A673 (cell line): ENCODE measurements at regions not wholly inside any gene's neighbourhood (a gene's known extent, or its start where the extent isn't known, plus 50 kb on each side); places are given as distances from the start of the nearest gene placed in this dataset.

Experiments used
- BruUV-seq: library from RNA; stranded (reverse); fragments of 400-500 nt; replicated peaks from 2 replicates; lab custom pipeline; 2021; lab: Mats Ljungman, UMichigan
- CTCF ChIA-PET: fragments of 300-600 bp; sonication (Branson Sonifier 250); formaldehyde crosslinking; loops from one replicate; lab custom pipeline; 2022; ENCODE audit warnings: antibody characterized with exemption; lab: Charles Lee
- POLR2A ChIA-PET: fragments of 300-600 bp; sonication (Branson Sonifier 250); formaldehyde crosslinking; loops from one replicate; lab custom pipeline; 2022; ENCODE audit warnings: antibody characterized with exemption; ENCODE audit not compliant: low non-redundant PET; lab: Charles Lee
- DNase-seq: peaks from one replicate; pipeline ENCODE4 v3.0.0-alpha.2; 2015; ENCODE audit warnings: low spot score
- H3K27ac ChIP-seq: fragments of 200-600 bp; sonication (generic); 2 replicates; pipeline ENCODE4 v1.5.1; 2016; ENCODE audit warnings: mixed run types, low read depth, mild to moderate bottlenecking, mixed read lengths, antibody characterized with exemption, low read length; ENCODE audit not compliant: poor library complexity, severe bottlenecking
- H3K27me3 ChIP-seq: fragments of 200-600 bp; sonication (generic); replicated peaks from 2 replicates; pipeline ENCODE4 v1.6.1; 2017; ENCODE audit warnings: mixed run types, low read depth, mild to moderate bottlenecking, mixed read lengths, antibody characterized with exemption, low read length; ENCODE audit not compliant: insufficient read depth, poor library complexity
- H3K36me3 ChIP-seq: fragments of 200-600 bp; sonication (generic); 2 replicates; pipeline ENCODE4 v1.6.1; 2016; ENCODE audit warnings: mixed run types, mild to moderate bottlenecking, mixed read lengths, antibody characterized with exemption, low read length; ENCODE audit not compliant: insufficient read depth, poor library complexity, severe bottlenecking
- H3K4me1 ChIP-seq: fragments of 200-600 bp; sonication (generic); 2 replicates; pipeline ENCODE4 v1.6.1; 2017; ENCODE audit warnings: mixed run types, mild to moderate bottlenecking, mixed read lengths, antibody characterized with exemption, low read length; ENCODE audit not compliant: insufficient read depth, poor library complexity, severe bottlenecking
- H3K4me3 ChIP-seq: fragments of 200-600 bp; sonication (generic); 2 replicates; pipeline ENCODE4 v1.5.1; 2016; ENCODE audit warnings: low read depth, mixed run types, mild to moderate bottlenecking, mixed read lengths, low read length; ENCODE audit not compliant: poor library complexity, severe bottlenecking
- H3K9me3 ChIP-seq: fragments of 200-600 bp; sonication (generic); 2 replicates; pipeline ENCODE4 v1.6.1; 2016; ENCODE audit warnings: mixed run types, low read depth, mild to moderate bottlenecking, mixed read lengths, antibody characterized with exemption, low read length; ENCODE audit not compliant: poor library complexity, severe bottlenecking
- EZH2 ChIP-seq: fragments of 200-600 bp; sonication (generic); IDR thresholded peaks from 2 replicates; pipeline ENCODE4 v1.6.1; 2017; ENCODE audit warnings: borderline replicate concordance, low read depth, mild to moderate bottlenecking, mixed read lengths, antibody characterized with exemption, low read length; ENCODE audit not compliant: poor library complexity, severe bottlenecking
- intact Hi-C: fragments of 100-400 bp; cut with micrococcal nuclease; formaldehyde crosslinking; loops from one replicate; pipeline ENCODE4 v1.10.0; 2022; ENCODE audit not compliant: unreplicated experiment
- TF ChIP-seq, protein P1 (sequence below): fragments of 300-800, 200-600 bp; sonication (generic); conservative IDR thresholded peaks from 2 replicates; pipeline ENCODE4 v1.5.1; 2017; ENCODE audit warnings: low read depth, mild to moderate bottlenecking, antibody characterized with exemption, low read length, moderate library complexity, mixed read lengths

DNA sequence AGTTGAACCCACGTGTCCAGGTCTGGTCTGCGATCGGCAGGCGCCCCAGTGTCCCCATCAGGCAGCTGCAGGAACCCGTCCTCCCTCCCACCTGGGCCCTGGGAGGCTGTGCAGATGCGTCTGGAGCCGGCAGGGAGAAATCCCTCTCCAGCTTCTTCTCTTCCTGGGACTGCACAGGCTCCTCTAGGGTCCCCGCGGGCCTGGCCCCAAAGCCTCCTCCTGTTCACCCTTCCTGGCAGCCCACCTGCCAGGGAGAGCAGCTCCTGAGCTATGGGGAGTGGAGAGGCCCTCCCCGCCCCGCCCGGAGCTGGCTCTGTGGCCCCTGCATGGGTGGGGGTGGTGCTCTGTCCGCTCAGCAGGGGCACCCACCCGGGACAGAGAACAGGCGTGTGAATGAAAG lies 179.2 kb upstream of the ALKAL2 start:
- Histone ChIP-seq H3K4me1 (peaks cover 9% of the 10 kb centered on the region), H3K9me3 (no peaks in the 10 kb centered on the region), H3K36me3 (no peaks in the 10 kb centered on the region), H3K27me3 (peaks cover 36% of the 10 kb centered on the region), H3K27ac (no peak overlapping the region), H3K4me3 (no peak overlapping the region)
- ChIA-PET POLR2A (no interaction called here), CTCF (no interaction called here)
- no TSS peak for BruUV-seq
- TF ChIP-seq EZH2 = no peak
- TF ChIP-seq, protein P1, sequence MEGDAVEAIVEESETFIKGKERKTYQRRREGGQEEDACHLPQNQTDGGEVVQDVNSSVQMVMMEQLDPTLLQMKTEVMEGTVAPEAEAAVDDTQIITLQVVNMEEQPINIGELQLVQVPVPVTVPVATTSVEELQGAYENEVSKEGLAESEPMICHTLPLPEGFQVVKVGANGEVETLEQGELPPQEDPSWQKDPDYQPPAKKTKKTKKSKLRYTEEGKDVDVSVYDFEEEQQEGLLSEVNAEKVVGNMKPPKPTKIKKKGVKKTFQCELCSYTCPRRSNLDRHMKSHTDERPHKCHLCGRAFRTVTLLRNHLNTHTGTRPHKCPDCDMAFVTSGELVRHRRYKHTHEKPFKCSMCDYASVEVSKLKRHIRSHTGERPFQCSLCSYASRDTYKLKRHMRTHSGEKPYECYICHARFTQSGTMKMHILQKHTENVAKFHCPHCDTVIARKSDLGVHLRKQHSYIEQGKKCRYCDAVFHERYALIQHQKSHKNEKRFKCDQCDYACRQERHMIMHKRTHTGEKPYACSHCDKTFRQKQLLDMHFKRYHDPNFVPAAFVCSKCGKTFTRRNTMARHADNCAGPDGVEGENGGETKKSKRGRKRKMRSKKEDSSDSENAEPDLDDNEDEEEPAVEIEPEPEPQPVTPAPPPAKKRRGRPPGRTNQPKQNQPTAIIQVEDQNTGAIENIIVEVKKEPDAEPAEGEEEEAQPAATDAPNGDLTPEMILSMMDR = no peak
- no peak for DNase-seq
- intact Hi-C loops = no loop called here

DNA sequence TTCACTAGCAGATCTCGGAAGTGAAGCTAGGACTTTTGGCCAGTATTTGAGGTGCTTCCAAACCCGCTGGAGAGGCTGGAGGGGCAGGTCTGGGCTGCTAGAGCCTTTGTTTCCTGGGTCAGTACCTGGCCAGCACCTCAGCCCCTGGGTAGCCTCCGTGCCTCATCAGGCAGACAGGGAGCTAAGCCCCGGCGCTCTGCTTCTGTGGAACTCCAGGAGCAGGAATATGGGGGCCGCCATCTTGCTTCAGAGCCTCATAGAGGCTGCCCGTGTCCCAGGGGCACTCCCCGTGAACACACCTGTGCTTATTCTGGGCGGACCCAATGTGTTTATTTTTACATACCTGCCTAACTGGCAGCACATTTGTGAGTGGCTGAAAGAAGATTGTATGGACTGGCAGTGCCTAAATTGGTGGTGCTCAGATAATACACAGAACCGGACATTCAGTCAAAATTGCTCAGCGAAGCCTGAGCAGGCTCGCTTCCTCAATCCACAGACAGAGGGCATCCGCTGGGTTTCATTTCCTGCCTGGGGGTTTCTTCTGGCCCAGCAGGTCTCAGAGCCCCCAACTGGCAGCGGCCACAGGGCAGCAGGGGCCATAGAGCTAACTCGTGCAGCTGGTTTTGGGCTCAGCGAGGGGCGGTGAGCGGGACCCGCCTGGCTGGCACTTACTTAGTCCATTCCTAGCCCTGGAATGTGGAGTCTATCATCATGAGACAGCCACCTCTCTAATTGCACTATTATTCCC lies 176.8 kb upstream of the ALKAL2 start:
- Histone ChIP-seq H3K27ac (no peak overlapping the region), H3K9me3 (no peaks in the 10 kb centered on the region), H3K4me3 (no peak overlapping the region), H3K27me3 (peaks cover 44% of the 10 kb centered on the region), H3K36me3 (no peaks in the 10 kb centered on the region), H3K4me1 (peaks cover 9% of the 10 kb centered on the region)
- CTCF ChIA-PET = no interaction called here
- no peak for DNase-seq
- POLR2A ChIA-PET = no interaction called here
- BruUV-seq = no TSS peak
- intact Hi-C loops = no loop called here
- TF ChIP-seq, protein P1 = no peak
- no peak for TF ChIP-seq EZH2

DNA sequence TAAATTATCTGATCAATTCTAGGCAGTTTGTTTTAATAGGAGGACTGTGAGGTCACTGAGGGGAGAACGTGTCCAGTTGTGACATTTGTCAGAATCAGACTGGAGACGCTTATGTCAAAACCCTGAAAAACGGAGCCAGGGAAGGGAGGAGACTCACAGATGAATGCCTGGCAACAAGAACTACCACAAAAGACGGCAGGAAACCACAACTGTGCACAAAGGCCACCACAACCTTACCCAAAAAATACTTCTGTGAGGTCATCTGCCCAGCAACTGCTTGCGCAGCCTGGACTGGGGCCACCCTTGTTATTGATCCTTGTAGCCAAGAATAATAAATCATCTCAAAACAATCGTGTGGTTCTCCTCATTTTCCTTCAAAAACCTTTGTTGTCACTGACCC lies 173.0 kb upstream of the ALKAL2 start:
- BruUV-seq = no TSS peak
- CTCF ChIA-PET = no interaction called here

More for the DNA sequence above, 173.0 kb upstream of the ALKAL2 start:
- Histone ChIP-seq H3K27ac (no peak overlapping the region), H3K9me3 (no peaks in the 10 kb centered on the region), H3K36me3 (no peaks in the 10 kb centered on the region), H3K27me3 (peaks cover 26% of the 10 kb centered on the region), H3K4me3 (no peak overlapping the region), H3K4me1 (no peaks in the 10 kb centered on the region)
- TF ChIP-seq, protein P1 = no peak
- no peak for TF ChIP-seq EZH2
- intact Hi-C loops = no loop called here
- POLR2A ChIA-PET = no interaction called here
- no peak for DNase-seq
